Natural killer cell (primary cell): ENCODE measurements at regions not wholly inside any gene's neighbourhood (a gene's known extent, or its start where the extent isn't known, plus 50 kb on each side); places are given as distances from the start of the nearest gene placed in this dataset.

ENCODE experiments used
- ATAC-seq, 3 donors: fragments of 150-1000 bp in 2 of 3; fragments of 200-7000 bp in 1 of 3; cut with Tn5 transposase; 1 replicate in 1 of 3; 2 replicates in 2 of 3; pipeline ENCODE4 v1.10.0; 2021; ENCODE audit warnings: mild to moderate bottlenecking in 2 of 3, moderate library complexity in 2 of 3
- DNase-seq, 2 donors: peaks; one replicate each; pipeline versions ENCODE4 v3.0.0 to v3.0.0-alpha.2; 2013 to 2021; ENCODE audit warnings: mixed read lengths in 1 of 2
- H3K27ac ChIP-seq: one replicate; pipeline ENCODE4 v1.5.1; 2013; ENCODE audit warnings: mild to moderate bottlenecking, low read length
- H3K27me3 ChIP-seq: one replicate; pipeline ENCODE4 v1.6.1; 2013; ENCODE audit warnings: low read length; ENCODE audit not compliant: control insufficient read depth, insufficient read depth
- H3K36me3 ChIP-seq: one replicate; pipeline ENCODE4 v1.6.1; 2013; ENCODE audit warnings: low read length; ENCODE audit not compliant: control insufficient read depth, insufficient read depth
- H3K4me1 ChIP-seq: one replicate; pipeline ENCODE4 v1.6.1; 2013; ENCODE audit warnings: low read length; ENCODE audit not compliant: control insufficient read depth, insufficient read depth
- H3K4me3 ChIP-seq: one replicate; pipeline ENCODE4 v1.5.1; 2013; ENCODE audit warnings: low read length
- H3K9me3 ChIP-seq: one replicate; pipeline ENCODE4 v1.6.1; 2013; ENCODE audit warnings: low read length; ENCODE audit not compliant: control insufficient read depth, insufficient read depth
- H3K27ac Mint-ChIP-seq, 2 donors: one replicate each; pipeline ENCODE4 v1.8.0; 2022; ENCODE audit warnings: mild to moderate bottlenecking in 2 of 2, mixed read lengths in 2 of 2, moderate library complexity in 1 of 2
- H3K27me3 Mint-ChIP-seq, 2 donors: one replicate each; pipeline ENCODE4 v1.8.0; 2022; ENCODE audit warnings: low read depth in 2 of 2, mixed read lengths in 2 of 2
- H3K36me3 Mint-ChIP-seq: one replicate; pipeline ENCODE4 v1.8.0; 2022; ENCODE audit warnings: mixed read lengths
- H3K4me1 Mint-ChIP-seq, 2 donors: one replicate each; pipeline ENCODE4 v1.8.0; 2022; ENCODE audit warnings: mixed read lengths in 2 of 2
- H3K4me3 Mint-ChIP-seq: one replicate; pipeline ENCODE4 v1.8.0; 2022; ENCODE audit warnings: mild to moderate bottlenecking, moderate library complexity, mixed read lengths
- H3K9me3 Mint-ChIP-seq, 2 donors: one replicate each; pipeline ENCODE4 v1.8.0; 2022; ENCODE audit warnings: mixed read lengths in 2 of 2
- CTCF ChIP-seq: fragments of 200-600 bp; IDR thresholded peaks from one replicate; pipeline ENCODE4 v1.8.0; 2022; ENCODE audit warnings: antibody characterized with exemption
- WGBS: methylation state at CpG from one replicate; pipeline ENCODE4 v1.1.7; 2013; ENCODE audit warnings: missing lambda C conversion rate; ENCODE audit not compliant: insufficient coverage; 5-methylcytosine and 5-hydroxymethylcytosine counted together
- intact Hi-C: fragments of 100-400 bp; cut with micrococcal nuclease; formaldehyde crosslinking; loops from one replicate; pipeline ENCODE4 v1.14.2; 2022

- H3K9me3 Mint-ChIP-seq = peaks cover 4 to 5% of the 10 kb centered on the region in 2 donors
- TF ChIP-seq CTCF = no peak
- ATAC-seq = no peak
- Histone ChIP-seq H3K27ac (no peak overlapping the region), H3K4me3 (no peak overlapping the region), H3K27me3 (no peaks in the 10 kb centered on the region), H3K9me3 (no peaks in the 10 kb centered on the region), H3K36me3 (no peaks in the 10 kb centered on the region), H3K4me1 (no peaks in the 10 kb centered on the region)
- H3K27ac Mint-ChIP-seq = no peak overlapping the region
- no peaks in the 10 kb centered on the region for H3K36me3 Mint-ChIP-seq
- no peaks in the 10 kb centered on the region for H3K27me3 Mint-ChIP-seq
- intact Hi-C loops = no loop called here
- no peak overlapping the region for H3K4me3 Mint-ChIP-seq
- H3K4me1 Mint-ChIP-seq = no peaks in the 10 kb centered on the region
- no peak for DNase-seq
Observed at GRCh38 chr1:188660572-188660971, 1817.1 kb downstream of the BRINP3 start.

- no peak for TF ChIP-seq CTCF
- 88% methylated on average over 4 of the region's 4 CpGs for WGBS
- no peak for DNase-seq
- H3K27ac Mint-ChIP-seq = no peak overlapping the region
- Histone ChIP-seq H3K4me1 (no peaks in the 10 kb centered on the region), H3K4me3 (no peak overlapping the region), H3K36me3 (no peaks in the 10 kb centered on the region), H3K9me3 (peaks cover 6% of the 10 kb centered on the region), H3K27me3 (no peaks in the 10 kb centered on the region), H3K27ac (no peak overlapping the region)
- no peaks in the 10 kb centered on the region for H3K36me3 Mint-ChIP-seq
- H3K4me1 Mint-ChIP-seq = no peaks in the 10 kb centered on the region
- H3K9me3 Mint-ChIP-seq = peaks cover 13 to 15% of the 10 kb centered on the region in 2 donors
- no peak for ATAC-seq
- H3K4me3 Mint-ChIP-seq = no peak overlapping the region
- H3K27me3 Mint-ChIP-seq = no peaks in the 10 kb centered on the region
- intact Hi-C loops = no loop called here
Observed at GRCh38 chr1:188665477-188665876, 1812.2 kb downstream of the BRINP3 start.

GRCh38 chr1:188668083-188668482, 1809.6 kb downstream of the BRINP3 start:
- no peak overlapping the region for H3K4me3 ChIP-seq
- peaks cover 11 to 21% of the 10 kb centered on the region in 2 donors for H3K9me3 Mint-ChIP-seq
- no peaks in the 10 kb centered on the region for H3K4me1 ChIP-seq
- ATAC-seq (no peak), DNase-seq (no peak)
- H3K27ac Mint-ChIP-seq = no peak overlapping the region
- no peaks in the 10 kb centered on the region for H3K27me3 Mint-ChIP-seq
- no peak for TF ChIP-seq CTCF
- intact Hi-C loops = no loop called here
- H3K36me3 ChIP-seq = no peaks in the 10 kb centered on the region
- H3K4me3 Mint-ChIP-seq = no peak overlapping the region
- 91% methylated on average over 2 of the region's 2 CpGs for WGBS
- H3K4me1 Mint-ChIP-seq = no peaks in the 10 kb centered on the region
- no peak overlapping the region for H3K27ac ChIP-seq
- H3K36me3 Mint-ChIP-seq = no peaks in the 10 kb centered on the region
- no peaks in the 10 kb centered on the region for H3K27me3 ChIP-seq
- H3K9me3 ChIP-seq = peaks cover 11% of the 10 kb centered on the region

- Mint-ChIP-seq H3K4me1 (no peaks in the 10 kb centered on the region), H3K4me3 (no peak overlapping the region), H3K27ac (no peak overlapping the region), H3K27me3 (no peaks in the 10 kb centered on the region), H3K9me3 (peaks cover 16 to 23% of the 10 kb centered on the region in 2 donors), H3K36me3 (no peaks in the 10 kb centered on the region)
- TF ChIP-seq CTCF = no peak
- WGBS = 96% methylated on average over 3 of the region's 3 CpGs
- DNase-seq (no peak), ATAC-seq (no peak)
- peaks cover 11% of the 10 kb centered on the region for H3K9me3 ChIP-seq
- H3K36me3 ChIP-seq = no peaks in the 10 kb centered on the region
- intact Hi-C loops = no loop called here
- H3K4me3 ChIP-seq = no peak overlapping the region
- H3K27ac ChIP-seq = no peak overlapping the region
- no peaks in the 10 kb centered on the region for H3K4me1 ChIP-seq
- no peaks in the 10 kb centered on the region for H3K27me3 ChIP-seq
Observed at GRCh38 chr1:188669728-188670382, 1807.8 kb downstream of the BRINP3 start.
